OCI-LY7 (cell line): ENCODE measurements at regions not wholly inside any gene's neighbourhood (a gene's known extent, or its start where the extent isn't known, plus 50 kb on each side); places are given as distances from the start of the nearest gene placed in this dataset.

Experiments
- BruUV-seq: library from RNA; stranded (reverse); fragments of 400-500 nt; replicated peaks from 2 replicates; lab custom pipeline; 2021; lab: Mats Ljungman, UMichigan
- CTCF ChIA-PET: fragments of 300-600 bp; sonication (Branson Sonifier 250); formaldehyde crosslinking; loops from one replicate; lab custom pipeline; 2022; ENCODE audit warnings: antibody characterized with exemption; ENCODE audit not compliant: unreplicated experiment; lab: Charles Lee
- POLR2A ChIA-PET: fragments of 300-600 bp; sonication (Branson Sonifier 250); formaldehyde crosslinking; loops from one replicate; lab custom pipeline; 2022; ENCODE audit warnings: antibody characterized with exemption; lab: Charles Lee
- DNase-seq: peaks from one replicate; pipeline ENCODE4 v3.0.0-alpha.2; 2015; ENCODE audit warnings: low spot score
- H2AFZ ChIP-seq: fragments of 200-600 bp; sonication (generic), shearing (Covaris generic); 2 replicates; pipeline ENCODE4 v1.6.1; 2014; ENCODE audit warnings: mild to moderate bottlenecking, antibody characterized with exemption, low read length, moderate library complexity
- H3K27ac ChIP-seq: fragments of 200-600 bp; sonication (generic); 2 replicates; pipeline ENCODE4 v1.5.1; 2014; ENCODE audit warnings: mixed run types, low read depth, mild to moderate bottlenecking, moderate library complexity, low read length, inconsistent platforms; ENCODE audit not compliant: poor library complexity, severe bottlenecking
- H3K36me3 ChIP-seq: fragments of 200-600 bp; sonication (generic); 2 replicates; pipeline ENCODE4 v1.6.1; 2014; ENCODE audit warnings: mild to moderate bottlenecking, antibody characterized with exemption, low read length, moderate library complexity, mixed read lengths; ENCODE audit not compliant: insufficient read depth
- H3K4me1 ChIP-seq: fragments of 200-600 bp; sonication (generic); 2 replicates; pipeline ENCODE4 v1.5.1; 2014; ENCODE audit warnings: mild to moderate bottlenecking, low read length; ENCODE audit not compliant: insufficient read depth, poor library complexity, severe bottlenecking
- H3K4me2 ChIP-seq: fragments of 200-600 bp; sonication (generic); 2 replicates; pipeline ENCODE4 v1.6.1; 2014; ENCODE audit warnings: mild to moderate bottlenecking, low read length
- H3K4me3 ChIP-seq: fragments of 200-600 bp; sonication (generic); 2 replicates; pipeline ENCODE4 v1.5.1; 2014; ENCODE audit warnings: mild to moderate bottlenecking, low read depth, low read length; ENCODE audit not compliant: poor library complexity, severe bottlenecking
- H3K79me2 ChIP-seq: fragments of 200-600 bp; sonication (generic); 2 replicates; pipeline ENCODE4 v1.6.1; 2016; ENCODE audit warnings: low read depth, mild to moderate bottlenecking, low read length, moderate library complexity, mixed read lengths; ENCODE audit not compliant: insufficient read depth
- H3K9me2 ChIP-seq: fragments of 200-600 bp; sonication (generic); 2 replicates; pipeline ENCODE4 v1.6.1; 2016; ENCODE audit warnings: mild to moderate bottlenecking, low read length, mixed read lengths; ENCODE audit not compliant: insufficient read depth
- H3K9me3 ChIP-seq: fragments of 200-600 bp; sonication (generic); 2 replicates; pipeline ENCODE4 v1.6.1; 2014; ENCODE audit warnings: mild to moderate bottlenecking, mixed run types, low read length, mixed read lengths
- H4K20me1 ChIP-seq: fragments of 200-600 bp; sonication (generic); 2 replicates; pipeline ENCODE4 v1.6.1; 2014; ENCODE audit warnings: mild to moderate bottlenecking, antibody characterized with exemption, low read length, moderate library complexity, mixed read lengths; ENCODE audit not compliant: insufficient read depth
- EZH2phosphoT487 ChIP-seq: fragments of 200-600 bp; sonication (generic); IDR thresholded peaks from 2 replicates; pipeline ENCODE4 v1.6.1; 2018; ENCODE audit warnings: low read depth, borderline replicate concordance, mild to moderate bottlenecking, mixed run types, antibody characterized with exemption, low read length, moderate library complexity, mixed read lengths
- intact Hi-C: fragments of 100-400 bp; cut with micrococcal nuclease; formaldehyde crosslinking; loops from one replicate; pipeline ENCODE4 v1.10.0; 2022; ENCODE audit not compliant: unreplicated experiment
- TF ChIP-seq, protein P1 (sequence below): fragments of 200-600 bp; sonication (generic); conservative IDR thresholded peaks from 2 replicates; pipeline ENCODE4 v1.5.1; 2014; ENCODE audit warnings: mild to moderate bottlenecking, antibody characterized with exemption, low read length, moderate library complexity, mixed read lengths

- CTCF ChIA-PET, result no interaction called here
- Histone ChIP-seq H3K4me1 (no peaks in the 10 kb centered on the region), H3K79me2 (no peaks in the 10 kb centered on the region), H3K4me3 (no peak overlapping the region), H3K4me2 (no peak overlapping the region), H2AFZ (no peak overlapping the region), H3K9me3 (no peaks in the 10 kb centered on the region), H3K27ac (no peak overlapping the region), H3K36me3 (no peaks in the 10 kb centered on the region), H3K9me2 (no peaks in the 10 kb centered on the region), H4K20me1 (no peaks in the 10 kb centered on the region)
- no TSS peak for BruUV-seq
- TF ChIP-seq EZH2phosphoT487, result no peak
- TF ChIP-seq, protein P1, sequence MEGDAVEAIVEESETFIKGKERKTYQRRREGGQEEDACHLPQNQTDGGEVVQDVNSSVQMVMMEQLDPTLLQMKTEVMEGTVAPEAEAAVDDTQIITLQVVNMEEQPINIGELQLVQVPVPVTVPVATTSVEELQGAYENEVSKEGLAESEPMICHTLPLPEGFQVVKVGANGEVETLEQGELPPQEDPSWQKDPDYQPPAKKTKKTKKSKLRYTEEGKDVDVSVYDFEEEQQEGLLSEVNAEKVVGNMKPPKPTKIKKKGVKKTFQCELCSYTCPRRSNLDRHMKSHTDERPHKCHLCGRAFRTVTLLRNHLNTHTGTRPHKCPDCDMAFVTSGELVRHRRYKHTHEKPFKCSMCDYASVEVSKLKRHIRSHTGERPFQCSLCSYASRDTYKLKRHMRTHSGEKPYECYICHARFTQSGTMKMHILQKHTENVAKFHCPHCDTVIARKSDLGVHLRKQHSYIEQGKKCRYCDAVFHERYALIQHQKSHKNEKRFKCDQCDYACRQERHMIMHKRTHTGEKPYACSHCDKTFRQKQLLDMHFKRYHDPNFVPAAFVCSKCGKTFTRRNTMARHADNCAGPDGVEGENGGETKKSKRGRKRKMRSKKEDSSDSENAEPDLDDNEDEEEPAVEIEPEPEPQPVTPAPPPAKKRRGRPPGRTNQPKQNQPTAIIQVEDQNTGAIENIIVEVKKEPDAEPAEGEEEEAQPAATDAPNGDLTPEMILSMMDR, result no peak
- no peak for DNase-seq
- POLR2A ChIA-PET, result no interaction called here
- intact Hi-C loops, result no loop called here
Observed at GRCh38 chr12:46698003-46698402, 127.8 kb downstream of the SLC38A4 start.

DNA sequence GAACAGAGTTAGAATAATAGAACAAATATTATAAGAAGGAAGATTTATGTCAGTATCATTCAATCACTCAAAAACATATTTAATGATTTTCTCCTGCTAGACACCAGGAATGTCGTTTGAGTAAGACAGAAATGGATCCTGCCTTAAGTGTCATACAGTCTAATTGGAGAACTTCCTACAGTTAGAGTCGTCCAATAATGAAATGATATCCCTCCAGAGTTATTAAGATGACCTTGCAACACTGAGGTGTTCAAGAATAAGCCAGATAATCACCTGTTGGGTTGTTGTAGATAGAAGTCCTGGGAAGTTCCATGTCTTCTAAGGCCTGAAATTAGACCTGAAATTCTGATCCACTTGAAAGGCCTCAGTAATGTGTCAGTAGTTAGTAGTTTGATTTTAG lies 132.3 kb downstream of the SLC38A4 start:
- TF ChIP-seq, protein P1, result no peak
- Histone ChIP-seq H3K4me2 (no peak overlapping the region), H3K9me2 (no peaks in the 10 kb centered on the region), H3K27ac (no peak overlapping the region), H3K4me3 (no peak overlapping the region), H3K9me3 (no peaks in the 10 kb centered on the region), H3K79me2 (no peaks in the 10 kb centered on the region), H3K36me3 (no peaks in the 10 kb centered on the region), H2AFZ (no peak overlapping the region), H4K20me1 (no peaks in the 10 kb centered on the region), H3K4me1 (no peaks in the 10 kb centered on the region)
- intact Hi-C loops, result no loop called here
- CTCF ChIA-PET, result no interaction called here
- POLR2A ChIA-PET, result no interaction called here
- no peak for DNase-seq
- BruUV-seq, result no TSS peak

DNA sequence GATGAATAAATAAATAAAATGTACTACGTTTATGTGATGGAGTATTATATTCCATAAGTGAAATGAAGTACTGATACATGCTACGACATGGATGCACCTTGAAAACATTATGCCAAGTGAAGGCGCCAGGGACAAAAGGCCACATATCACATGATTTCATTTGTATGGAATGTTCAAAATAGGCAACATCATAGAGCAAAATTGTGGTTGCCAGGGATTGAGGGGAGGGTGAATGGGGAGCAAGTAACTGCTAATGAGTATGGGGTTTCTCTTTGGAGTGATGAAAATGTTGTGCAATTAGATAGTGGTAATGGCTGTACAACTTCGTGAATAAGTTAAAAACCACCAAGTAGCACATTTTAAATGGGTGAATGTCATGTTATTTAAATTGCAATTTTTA lies 132.8 kb downstream of the SLC38A4 start:
- Histone ChIP-seq H2AFZ (no peak overlapping the region), H3K4me1 (no peaks in the 10 kb centered on the region), H3K4me2 (no peak overlapping the region), H3K36me3 (no peaks in the 10 kb centered on the region), H3K9me2 (no peaks in the 10 kb centered on the region), H3K4me3 (no peak overlapping the region), H3K27ac (no peak overlapping the region), H3K9me3 (no peaks in the 10 kb centered on the region), H4K20me1 (no peaks in the 10 kb centered on the region), H3K79me2 (no peaks in the 10 kb centered on the region)
- POLR2A ChIA-PET, result no interaction called here
- intact Hi-C loops, result no loop called here
- CTCF ChIA-PET, result no interaction called here
- DNase-seq, result no peak
- no TSS peak for BruUV-seq
- no peak for TF ChIP-seq EZH2phosphoT487
- TF ChIP-seq, protein P1, result no peak
